ENCODE measurements at regions not wholly inside any gene's neighbourhood (a gene's known extent, or its start where the extent isn't known, plus 50 kb on each side); places are given as distances from the start of the nearest gene placed in this dataset.

- no peaks in the 10 kb centered on the region for H3K27me3 ChIP-seq
These were observed 296.8 kb upstream of the KYNU start for GRCh38 chr2:142580691-142581090.

GRCh38 chr2:142575561-142575960 is 301.9 kb upstream of the KYNU start:
- TF ChIP-seq POLR2AphosphoS5 (IDR thresholded peaks at IDR 0.05) (no peak), CTCF (IDR thresholded peaks at IDR 0.05) (no peak), EP300 (IDR thresholded peaks at IDR 0.05) (no peak), POLR2A (IDR thresholded peaks at IDR 0.05) (no peak)
- H3K4me3 ChIP-seq = no peak overlapping the region
- H3K36me3 ChIP-seq = no peaks in the 10 kb centered on the region
- no peaks in the 10 kb centered on the region for H3K27me3 ChIP-seq
- H3K9me3 ChIP-seq = no peaks in the 10 kb centered on the region
- H3K4me1 ChIP-seq = no peaks in the 10 kb centered on the region
- 47% methylated on average over 1 of the region's 1 CpG for WGBS
- no peak for DNase-seq (ENCODE audit: low spot score in 2 of 2)
- H3K27ac ChIP-seq = no peak overlapping the region

More at GRCh38 chr2:142580691-142581090, 296.8 kb upstream of the KYNU start:
- 94% methylated on average over 5 of the region's 5 CpGs for WGBS
- no peak for TF ChIP-seq POLR2AphosphoS5 (IDR thresholded peaks at IDR 0.05)
- TF ChIP-seq CTCF (IDR thresholded peaks at IDR 0.05) = no peak
- no peak for TF ChIP-seq EP300 (IDR thresholded peaks at IDR 0.05)
- no peak for TF ChIP-seq POLR2A (IDR thresholded peaks at IDR 0.05)
- H3K4me1 ChIP-seq = no peaks in the 10 kb centered on the region
- H3K27ac ChIP-seq = no peak overlapping the region
- no peak for DNase-seq (ENCODE audit: low spot score in 2 of 2)
- H3K4me3 ChIP-seq = no peak overlapping the region
- H3K36me3 ChIP-seq = no peaks in the 10 kb centered on the region
- H3K9me3 ChIP-seq = no peaks in the 10 kb centered on the region

GRCh38 chr2:142574388-142574787 is 303.1 kb upstream of the KYNU start:
- Histone ChIP-seq H3K36me3 (no peaks in the 10 kb centered on the region), H3K4me3 (no peak overlapping the region), H3K27me3 (no peaks in the 10 kb centered on the region), H3K9me3 (no peaks in the 10 kb centered on the region), H3K4me1 (no peaks in the 10 kb centered on the region), H3K27ac (no peak overlapping the region)
- no peak for DNase-seq (ENCODE audit: low spot score in 2 of 2)
- no peak for TF ChIP-seq CTCF (IDR thresholded peaks at IDR 0.05)
- TF ChIP-seq EP300 (IDR thresholded peaks at IDR 0.05) = no peak
- TF ChIP-seq POLR2A (IDR thresholded peaks at IDR 0.05) = no peak
- TF ChIP-seq POLR2AphosphoS5 (IDR thresholded peaks at IDR 0.05) = no peak

- no peaks in the 10 kb centered on the region for H3K4me1 ChIP-seq
- no peak overlapping the region for H3K27ac ChIP-seq
- H3K27me3 ChIP-seq = no peaks in the 10 kb centered on the region
- no peaks in the 10 kb centered on the region for H3K9me3 ChIP-seq
- DNase-seq (ENCODE audit: low spot score in 2 of 2) = no peak
- H3K36me3 ChIP-seq = no peaks in the 10 kb centered on the region
- WGBS = 90% methylated on average over 5 of the region's 5 CpGs
- H3K4me3 ChIP-seq = no peak overlapping the region
- TF ChIP-seq POLR2AphosphoS5 (IDR thresholded peaks at IDR 0.05) (no peak), EP300 (IDR thresholded peaks at IDR 0.05) (no peak), POLR2A (IDR thresholded peaks at IDR 0.05) (no peak), CTCF (IDR thresholded peaks at IDR 0.05) (no peak)
These were observed 304.9 kb upstream of the KYNU start for GRCh38 chr2:142572346-142573132.

GRCh38 chr2:142571934-142572333 is 305.5 kb upstream of the KYNU start:
- Histone ChIP-seq H3K36me3 (no peaks in the 10 kb centered on the region), H3K4me3 (no peak overlapping the region), H3K9me3 (no peaks in the 10 kb centered on the region), H3K27me3 (no peaks in the 10 kb centered on the region), H3K4me1 (no peaks in the 10 kb centered on the region), H3K27ac (no peak overlapping the region)
- TF ChIP-seq POLR2A (IDR thresholded peaks at IDR 0.05) = no peak
- no peak for TF ChIP-seq CTCF (IDR thresholded peaks at IDR 0.05)
- TF ChIP-seq POLR2AphosphoS5 (IDR thresholded peaks at IDR 0.05) = no peak
- TF ChIP-seq EP300 (IDR thresholded peaks at IDR 0.05) = no peak
- no peak for DNase-seq (ENCODE audit: low spot score in 2 of 2)
- WGBS = 81% methylated on average over 4 of the region's 4 CpGs
